WTC11 (cell line): ENCODE measurements at regions not wholly inside any gene's neighbourhood (a gene's known extent, or its start where the extent isn't known, plus 50 kb on each side); places are given as distances from the start of the nearest gene placed in this dataset.

Source experiments
- ATAC-seq: fragments of 200-7000 bp; cut with Tn5 transposase; 2 replicates; pipeline ENCODE4 v1.10.0; 2021; ENCODE audit warnings: mild to moderate bottlenecking, moderate library complexity
- CTCF ChIA-PET: fragments of 300-600 bp; sonication (Branson Sonifier 250); formaldehyde crosslinking; loops from one replicate; lab custom pipeline; 2021; ENCODE audit warnings: antibody characterized with exemption; lab: Charles Lee
- POLR2A ChIA-PET: fragments of 350-600 bp; sonication (Branson Sonifier 250); formaldehyde crosslinking; loops from one replicate; lab custom pipeline; 2021; ENCODE audit warnings: antibody characterized with exemption; lab: Charles Lee
- DNase-seq: peaks from one replicate; pipeline ENCODE4 v3.0.0; 2021; ENCODE audit warnings: low spot score
- H3K27ac Mint-ChIP-seq: 2 replicates; pipeline ENCODE4 v1.8.0; 2021; ENCODE audit warnings: mixed read lengths
- H3K27me3 Mint-ChIP-seq: 2 replicates; pipeline ENCODE4 v1.8.0; 2021; ENCODE audit warnings: low read depth, mild to moderate bottlenecking, moderate library complexity, mixed read lengths
- H3K36me3 Mint-ChIP-seq: 2 replicates; pipeline ENCODE4 v1.8.0; 2021; ENCODE audit warnings: mixed read lengths
- H3K4me1 Mint-ChIP-seq: 2 replicates; pipeline ENCODE4 v1.8.0; 2022; ENCODE audit warnings: mixed read lengths
- H3K4me3 Mint-ChIP-seq: 2 replicates; pipeline ENCODE4 v1.8.0; 2021; ENCODE audit warnings: mild to moderate bottlenecking, moderate library complexity, mixed read lengths
- H3K9me3 Mint-ChIP-seq: 2 replicates; pipeline ENCODE4 v1.8.0; 2021; ENCODE audit warnings: mixed read lengths
- ARID4B ChIP-seq: sonication (generic); formaldehyde crosslinking; IDR thresholded peaks from 2 replicates; pipeline ENCODE4 v1.8.0; 2023; ENCODE audit warnings: missing genetic modification reagents, mild to moderate bottlenecking, borderline replicate concordance
- ETV6 ChIP-seq: sonication (generic); formaldehyde crosslinking; IDR thresholded peaks from 2 replicates; pipeline ENCODE4 v1.8.1; 2022; ENCODE audit warnings: mild to moderate bottlenecking, missing genetic modification reagents
- FOXJ3 ChIP-seq: sonication (generic); formaldehyde crosslinking; IDR thresholded peaks from 2 replicates; pipeline ENCODE4 v1.9.0; 2021; ENCODE audit warnings: missing genetic modification reagents, mild to moderate bottlenecking, borderline replicate concordance
- GABPB1 ChIP-seq: sonication (generic); formaldehyde crosslinking; IDR thresholded peaks from 2 replicates; pipeline ENCODE4 v1.8.1; 2023; ENCODE audit warnings: mild to moderate bottlenecking, missing genetic modification reagents
- HMGA2 ChIP-seq: fragments of 250-450 bp; sonication (Bioruptor Pico); IDR thresholded peaks from 2 replicates; pipeline ENCODE4 v1.4.0; 2021; ENCODE audit warnings: mild to moderate bottlenecking, moderate library complexity
- IRF2 ChIP-seq: sonication (generic); formaldehyde crosslinking; IDR thresholded peaks from 2 replicates; pipeline ENCODE4 v1.8.0; 2022; ENCODE audit warnings: low read depth, missing genetic modification reagents, borderline replicate concordance
- MXD4 ChIP-seq: fragments of 250-450 bp; sonication (Bioruptor Pico); IDR thresholded peaks from 2 replicates; pipeline ENCODE4 v1.8.0; 2021; ENCODE audit warnings: mild to moderate bottlenecking, moderate library complexity, borderline replicate concordance
- NFE2L1 ChIP-seq: sonication (generic); formaldehyde crosslinking; IDR thresholded peaks from 2 replicates; pipeline ENCODE4 v1.8.1; 2023; ENCODE audit warnings: missing genetic modification reagents
- NR1H2 ChIP-seq: sonication (generic); formaldehyde crosslinking; IDR thresholded peaks from 2 replicates; pipeline ENCODE4 v1.9.0; 2021; ENCODE audit warnings: mild to moderate bottlenecking, moderate library complexity, missing genetic modification reagents
- OVOL2 ChIP-seq: fragments of 250-450 bp; sonication (Bioruptor Pico); IDR thresholded peaks from 2 replicates; pipeline ENCODE4 v1.9.0; 2021; ENCODE audit warnings: mild to moderate bottlenecking, borderline replicate concordance
- PRRX2 ChIP-seq: fragments of 250-450 bp; sonication (Bioruptor Pico); IDR thresholded peaks from 2 replicates; pipeline ENCODE4 v1.8.0; 2021; ENCODE audit warnings: mild to moderate bottlenecking
- SMAD3 ChIP-seq: sonication (generic); formaldehyde crosslinking; IDR thresholded peaks from 2 replicates; pipeline ENCODE4 v1.8.0; 2022; ENCODE audit warnings: missing genetic modification reagents, mild to moderate bottlenecking, borderline replicate concordance
- SP1 ChIP-seq: sonication (generic); formaldehyde crosslinking; conservative IDR thresholded peaks from 2 replicates; pipeline ENCODE4 v1.8.1; 2022; ENCODE audit warnings: missing genetic modification reagents
- TEAD1 ChIP-seq: sonication (generic); formaldehyde crosslinking; IDR thresholded peaks from 2 replicates; pipeline ENCODE4 v1.8.0; 2022; ENCODE audit warnings: mild to moderate bottlenecking, missing genetic modification reagents
- TEAD4 ChIP-seq: sonication (generic); formaldehyde crosslinking; IDR thresholded peaks from 2 replicates; pipeline ENCODE4 v1.8.0; 2022; ENCODE audit warnings: mild to moderate bottlenecking, missing genetic modification reagents
- ZBTB43 ChIP-seq: sonication (generic); formaldehyde crosslinking; IDR thresholded peaks from 2 replicates; pipeline ENCODE4 v1.8.1; 2023; ENCODE audit warnings: mild to moderate bottlenecking, missing genetic modification reagents
- ZNF121 ChIP-seq: sonication (generic); formaldehyde crosslinking; IDR thresholded peaks from 2 replicates; pipeline ENCODE4 v1.8.0; 2023; ENCODE audit warnings: missing genetic modification reagents
- ZNF232 ChIP-seq: sonication (generic); formaldehyde crosslinking; IDR thresholded peaks from 2 replicates; pipeline ENCODE4 v1.8.0; 2022; ENCODE audit warnings: mild to moderate bottlenecking, missing genetic modification reagents
- ZNF317 ChIP-seq: sonication (generic); formaldehyde crosslinking; IDR thresholded peaks from 2 replicates; pipeline ENCODE4 v1.8.1; 2023; ENCODE audit warnings: low read depth, mild to moderate bottlenecking, moderate library complexity, missing genetic modification reagents, borderline replicate concordance
- TF ChIP-seq, protein P1 (sequence below): fragments of 250-450 bp; sonication (Bioruptor Pico); IDR thresholded peaks from 2 replicates; pipeline ENCODE4 v1.9.0; 2021; ENCODE audit warnings: mild to moderate bottlenecking
- TF ChIP-seq, protein P2 (sequence below): sonication (generic); formaldehyde crosslinking; IDR thresholded peaks from 2 replicates; pipeline ENCODE4 v1.8.0; 2023; ENCODE audit warnings: mild to moderate bottlenecking, missing genetic modification reagents

- H3K9me3 Mint-ChIP-seq: no peaks in the 10 kb centered on the region
- no peaks in the 10 kb centered on the region for H3K4me1 Mint-ChIP-seq
- no peak overlapping the region for H3K27ac Mint-ChIP-seq
- DNase-seq: no peak
- no peaks in the 10 kb centered on the region for H3K27me3 Mint-ChIP-seq
- TF ChIP-seq SMAD3 (CRISPR knock-in tag): no peak
- TF ChIP-seq HMGA2 (CRISPR knock-in tag): no peak
- no peak for TF ChIP-seq TEAD1 (CRISPR knock-in tag)
- TF ChIP-seq, all 79 proteins: peak for 0
- ChIA-PET CTCF (no interaction called here), POLR2A (no interaction called here)
- ATAC-seq: no peak
- Mint-ChIP-seq H3K36me3 (no peaks in the 10 kb centered on the region), H3K4me3 (no peak overlapping the region)
Measured at GRCh38 chr2:12243381-12243780, 473.4 kb upstream of the TRIB2 start.

DNA sequence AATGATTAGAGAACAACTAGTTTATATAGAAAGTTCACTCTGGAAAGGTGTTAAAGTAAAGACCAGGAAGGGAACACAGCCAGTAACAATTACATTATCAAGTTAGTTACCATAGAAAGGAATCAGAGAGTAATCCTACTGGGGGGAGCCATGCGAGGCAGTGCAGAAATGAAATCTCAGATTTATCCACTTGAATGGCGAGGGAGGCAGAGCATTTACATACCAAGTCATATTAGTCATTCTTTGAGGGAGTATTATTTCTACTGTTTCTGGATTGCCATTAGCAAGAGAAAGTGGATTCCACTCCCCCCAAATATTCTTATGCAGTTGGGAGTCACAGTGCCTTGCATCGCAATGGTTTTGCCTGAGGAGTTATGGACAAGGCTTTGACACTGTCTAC lies 472.7 kb upstream of the TRIB2 start:
- no peaks in the 10 kb centered on the region for H3K27me3 Mint-ChIP-seq
- no peaks in the 10 kb centered on the region for H3K9me3 Mint-ChIP-seq
- H3K4me3 Mint-ChIP-seq: no peak overlapping the region
- no peak for TF ChIP-seq TEAD4 (CRISPR knock-in tag)
- no peak for TF ChIP-seq NR1H2
- TF ChIP-seq ARID4B (CRISPR knock-in tag): no peak
- no peak for TF ChIP-seq ETV6 (CRISPR knock-in tag)
- TF ChIP-seq ZNF232 (CRISPR knock-in tag): no peak
- TF ChIP-seq GABPB1 (CRISPR knock-in tag): no peak
- TF ChIP-seq FOXJ3 (CRISPR knock-in tag): no peak
- no peak for TF ChIP-seq HMGA2 (CRISPR knock-in tag)
- TF ChIP-seq ZBTB43 (CRISPR knock-in tag): no peak
- TF ChIP-seq, protein P1, sequence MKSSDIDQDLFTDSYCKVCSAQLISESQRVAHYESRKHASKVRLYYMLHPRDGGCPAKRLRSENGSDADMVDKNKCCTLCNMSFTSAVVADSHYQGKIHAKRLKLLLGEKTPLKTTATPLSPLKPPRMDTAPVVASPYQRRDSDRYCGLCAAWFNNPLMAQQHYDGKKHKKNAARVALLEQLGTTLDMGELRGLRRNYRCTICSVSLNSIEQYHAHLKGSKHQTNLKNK (CRISPR knock-in tag): no peak
- ChIA-PET CTCF (no interaction called here), POLR2A (no interaction called here)
- ATAC-seq: no peak
- no peak for DNase-seq
- no peak overlapping the region for H3K27ac Mint-ChIP-seq
- no peaks in the 10 kb centered on the region for H3K4me1 Mint-ChIP-seq
- no peaks in the 10 kb centered on the region for H3K36me3 Mint-ChIP-seq

- no peak for TF ChIP-seq SP1 (CRISPR knock-in tag)
- H3K9me3 Mint-ChIP-seq: peaks cover 9% of the 10 kb centered on the region
- no peak overlapping the region for H3K4me3 Mint-ChIP-seq
- H3K27me3 Mint-ChIP-seq: no peaks in the 10 kb centered on the region
- CTCF ChIA-PET: no interaction called here
- POLR2A ChIA-PET: no interaction called here
- no peaks in the 10 kb centered on the region for H3K36me3 Mint-ChIP-seq
- H3K4me1 Mint-ChIP-seq: peaks cover 17% of the 10 kb centered on the region
- DNase-seq: no peak
- ATAC-seq: no peak
- no peak overlapping the region for H3K27ac Mint-ChIP-seq
Measured at GRCh38 chr2:12251121-12251520, 465.6 kb upstream of the TRIB2 start.

GRCh38 chr2:12251749-12252148 lies 465.0 kb upstream of the TRIB2 start:
- peaks cover 20% of the 10 kb centered on the region for H3K4me1 Mint-ChIP-seq
- no peak overlapping the region for H3K27ac Mint-ChIP-seq
- H3K9me3 Mint-ChIP-seq: peaks cover 9% of the 10 kb centered on the region
- DNase-seq (no peak), ATAC-seq (no peak)
- H3K36me3 Mint-ChIP-seq: no peaks in the 10 kb centered on the region
- H3K27me3 Mint-ChIP-seq: no peaks in the 10 kb centered on the region
- no peak overlapping the region for H3K4me3 Mint-ChIP-seq
- ChIA-PET CTCF (interaction anchor here (0.5 kb wide), 1 partner anchor 203 kb away, joined by 6 read pairs; no protein-coding TSS in a partner anchor), POLR2A (no interaction called here)
- no peak for TF ChIP-seq TEAD1 (CRISPR knock-in tag)
- no peak for TF ChIP-seq PRRX2
- no peak for TF ChIP-seq OVOL2 (CRISPR knock-in tag)
- TF ChIP-seq ZNF232 (CRISPR knock-in tag): no peak
- TF ChIP-seq, protein P2, sequence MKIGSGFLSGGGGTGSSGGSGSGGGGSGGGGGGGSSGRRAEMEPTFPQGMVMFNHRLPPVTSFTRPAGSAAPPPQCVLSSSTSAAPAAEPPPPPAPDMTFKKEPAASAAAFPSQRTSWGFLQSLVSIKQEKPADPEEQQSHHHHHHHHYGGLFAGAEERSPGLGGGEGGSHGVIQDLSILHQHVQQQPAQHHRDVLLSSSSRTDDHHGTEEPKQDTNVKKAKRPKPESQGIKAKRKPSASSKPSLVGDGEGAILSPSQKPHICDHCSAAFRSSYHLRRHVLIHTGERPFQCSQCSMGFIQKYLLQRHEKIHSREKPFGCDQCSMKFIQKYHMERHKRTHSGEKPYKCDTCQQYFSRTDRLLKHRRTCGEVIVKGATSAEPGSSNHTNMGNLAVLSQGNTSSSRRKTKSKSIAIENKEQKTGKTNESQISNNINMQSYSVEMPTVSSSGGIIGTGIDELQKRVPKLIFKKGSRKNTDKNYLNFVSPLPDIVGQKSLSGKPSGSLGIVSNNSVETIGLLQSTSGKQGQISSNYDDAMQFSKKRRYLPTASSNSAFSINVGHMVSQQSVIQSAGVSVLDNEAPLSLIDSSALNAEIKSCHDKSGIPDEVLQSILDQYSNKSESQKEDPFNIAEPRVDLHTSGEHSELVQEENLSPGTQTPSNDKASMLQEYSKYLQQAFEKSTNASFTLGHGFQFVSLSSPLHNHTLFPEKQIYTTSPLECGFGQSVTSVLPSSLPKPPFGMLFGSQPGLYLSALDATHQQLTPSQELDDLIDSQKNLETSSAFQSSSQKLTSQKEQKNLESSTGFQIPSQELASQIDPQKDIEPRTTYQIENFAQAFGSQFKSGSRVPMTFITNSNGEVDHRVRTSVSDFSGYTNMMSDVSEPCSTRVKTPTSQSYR: no peak
- TF ChIP-seq ZNF317: no peak
- TF ChIP-seq MXD4 (CRISPR knock-in tag): no peak
- no peak for TF ChIP-seq NFE2L1 (CRISPR knock-in tag)
- TF ChIP-seq ZBTB43 (CRISPR knock-in tag): no peak
- no peak for TF ChIP-seq ZNF121 (CRISPR knock-in tag)
- TF ChIP-seq IRF2 (CRISPR knock-in tag): no peak
